ENCODE measurements at regions not wholly inside any gene's neighbourhood (a gene's known extent, or its start where the extent isn't known, plus 50 kb on each side); places are given as distances from the start of the nearest gene placed in this dataset.

- DNase-seq = no peak
These were observed 73.5 kb upstream of the IRS2 start for GRCh38 chr13:109859898-109860297.

- no peak for DNase-seq
These were observed 72.9 kb upstream of the IRS2 start for GRCh38 chr13:109859216-109859835.

GRCh38 chr13:109858319-109858718, 71.9 kb upstream of the IRS2 start:
- DNase-seq = no peak

- DNase-seq = no peak
These were observed 71.4 kb upstream of the IRS2 start for GRCh38 chr13:109857803-109858202.

GRCh38 chr13:109857325-109857724, 70.9 kb upstream of the IRS2 start:
- no peak for DNase-seq

- DNase-seq = no peak
These were observed 70.0 kb upstream of the IRS2 start for GRCh38 chr13:109856350-109856749.

- no peak for DNase-seq
These were observed 66.8 kb upstream of the IRS2 start for GRCh38 chr13:109853153-109853552.

GRCh38 chr13:109846185-109846584, 59.8 kb upstream of the IRS2 start:
- no peak for DNase-seq

- no peak for DNase-seq
These were observed 58.0 kb upstream of the IRS2 start for GRCh38 chr13:109844396-109844795.

- DNase-seq = no peak
These were observed 57.3 kb upstream of the IRS2 start for GRCh38 chr13:109843695-109844094.

- no peak for DNase-seq
These were observed 56.0 kb upstream of the IRS2 start for GRCh38 chr13:109842212-109842920.

- no peak for DNase-seq
These were observed 54.5 kb upstream of the IRS2 start for GRCh38 chr13:109840893-109841287.

- peak in 2 of 51 donors; percentile 2 to 5 for DNase-seq
These were observed 54.0 kb upstream of the IRS2 start for GRCh38 chr13:109840201-109840892.

- DNase-seq = no peak
These were observed 50.5 kb upstream of the IRS2 start for GRCh38 chr13:109836629-109837607.
